Breast epithelium (tissue), 4 donors: ENCODE measurements at regions not wholly inside any gene's neighbourhood (a gene's known extent, or its start where the extent isn't known, plus 50 kb on each side); places are given as distances from the start of the nearest gene placed in this dataset.

Experiments used
- DNase-seq, 2 donors: peaks; one replicate each; pipeline ENCODE4 v3.0.0-alpha.2; 2019; ENCODE audit warnings: low spot score in 2 of 2
- H3K27ac ChIP-seq, 2 donors: fragments of 200-600 bp; sonication (generic) in 1 of 2; one replicate each; pipeline ENCODE4 v1.5.1; 2016 to 2019; ENCODE audit warnings: mild to moderate bottlenecking in 1 of 2
- H3K27me3 ChIP-seq, 2 donors: fragments of 200-600 bp; sonication (generic) in 1 of 2; one replicate each; pipeline versions ENCODE4 v1.5.1 to v1.6.0; 2017 to 2019; ENCODE audit warnings: control low read depth in 1 of 2, mild to moderate bottlenecking in 1 of 2
- H3K36me3 ChIP-seq: fragments of 200-600 bp; one replicate; pipeline ENCODE4 v1.5.1; 2019
- H3K4me1 ChIP-seq, 2 donors: fragments of 200-600 bp; sonication (generic); one replicate each; pipeline ENCODE4 v1.5.1; 2016 to 2019; ENCODE audit warnings: control low read depth in 1 of 2
- H3K4me3 ChIP-seq, 3 donors: fragments of 200-600 bp; sonication (generic); 1 replicate in 2 of 3; 2 replicates in 1 of 3; pipeline ENCODE4 v1.5.1; 2016 to 2019; ENCODE audit warnings: mild to moderate bottlenecking in 3 of 3, moderate library complexity in 2 of 3
- H3K9me3 ChIP-seq, 2 donors: fragments of 200-600 bp; sonication (generic) in 1 of 2; one replicate each; pipeline ENCODE4 v1.5.1; 2016 to 2019; ENCODE audit warnings: control low read depth in 1 of 2
- CTCF ChIP-seq, 3 donors: fragments of 450-650 bp; IDR thresholded peaks; one replicate each; pipeline ENCODE4 v1.5.1; 2016 to 2017; ENCODE audit warnings: antibody characterized with exemption in 3 of 3, mild to moderate bottlenecking in 3 of 3, moderate library complexity in 3 of 3
- POLR2A ChIP-seq: fragments of 450-650 bp; IDR thresholded peaks from one replicate; pipeline ENCODE4 v1.6.1; 2016; ENCODE audit warnings: antibody characterized with exemption, mild to moderate bottlenecking, moderate library complexity
- POLR2AphosphoS5 ChIP-seq, 3 donors: sonication (generic); formaldehyde crosslinking; IDR thresholded peaks; one replicate each; pipeline ENCODE4 v1.6.1; 2017; ENCODE audit warnings: antibody characterized with exemption in 3 of 3
- intact Hi-C: fragments of 100-400 bp; cut with DNase I; formaldehyde crosslinking; loops from one replicate; pipeline ENCODE4 v1.15.1; 2023; ENCODE audit warnings: low total_unique reads

DNA sequence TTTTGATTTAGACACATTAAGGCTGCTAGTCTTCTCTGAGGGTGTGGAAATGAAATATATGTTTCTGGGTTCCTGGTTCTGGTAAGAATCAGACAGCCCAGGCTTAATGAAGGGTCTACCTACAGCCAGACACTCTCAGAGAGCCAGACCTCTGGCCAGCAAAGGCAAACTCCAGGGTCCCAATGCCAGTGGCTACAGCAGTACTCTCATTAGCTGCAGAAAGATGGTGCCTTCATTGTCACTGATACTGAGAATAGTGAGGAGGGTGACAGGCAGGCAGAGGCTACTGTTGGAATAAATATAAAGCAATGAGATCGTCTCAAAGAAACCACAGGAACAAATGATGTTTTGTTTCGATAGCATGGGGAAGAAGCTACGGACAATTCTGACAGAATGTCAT is 437.6 kb downstream of the GPM6A start:
- Histone ChIP-seq H3K4me1 (no peaks in the 10 kb centered on the region), H3K4me3 (no peak overlapping the region), H3K36me3 (no peaks in the 10 kb centered on the region), H3K9me3 (no peaks in the 10 kb centered on the region), H3K27ac (no peak overlapping the region), H3K27me3 (no peaks in the 10 kb centered on the region)
- DNase-seq: no peak
- no peak for TF ChIP-seq CTCF (IDR thresholded peaks at IDR 0.05)
- TF ChIP-seq POLR2AphosphoS5 (IDR thresholded peaks at IDR 0.05): no peak
- no peak for TF ChIP-seq POLR2A
- intact Hi-C loops: no loop called here

GRCh38 chr4:175376287-175376977 is 435.6 kb downstream of the GPM6A start:
- Histone ChIP-seq H3K36me3 (no peaks in the 10 kb centered on the region), H3K27me3 (no peaks in the 10 kb centered on the region), H3K9me3 (no peaks in the 10 kb centered on the region), H3K27ac (no peak overlapping the region), H3K4me3 (no peak overlapping the region), H3K4me1 (no peaks in the 10 kb centered on the region)
- intact Hi-C loops: no loop called here
- no peak for TF ChIP-seq POLR2A
- no peak for TF ChIP-seq POLR2AphosphoS5 (IDR thresholded peaks at IDR 0.05)
- TF ChIP-seq CTCF (IDR thresholded peaks at IDR 0.05): no peak
- DNase-seq: no peak

- TF ChIP-seq POLR2AphosphoS5 (IDR thresholded peaks at IDR 0.05): no peak
- TF ChIP-seq CTCF (IDR thresholded peaks at IDR 0.05): no peak
- no peak for TF ChIP-seq POLR2A
These were observed 434.9 kb downstream of the GPM6A start for GRCh38 chr4:175377203-175377602.

DNA sequence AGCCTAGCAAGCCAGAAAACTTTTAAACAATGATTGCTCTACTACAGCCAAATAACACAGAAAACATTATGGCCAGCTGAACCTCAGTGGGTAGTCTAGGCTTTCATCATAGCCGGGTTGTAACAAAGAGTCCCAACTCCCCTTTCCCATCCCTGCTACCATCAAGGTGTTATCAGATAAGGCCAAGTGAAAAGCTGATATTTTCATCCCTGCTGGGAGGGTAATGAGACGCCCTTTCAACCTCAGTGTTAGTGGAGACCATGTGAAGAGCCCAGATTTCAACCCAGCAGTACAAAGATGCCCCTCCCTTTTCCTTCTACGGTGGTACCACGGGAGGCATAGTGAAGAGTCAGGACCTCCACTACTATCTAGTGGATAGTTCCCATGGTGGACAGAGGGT is 433.7 kb downstream of the GPM6A start:
- intact Hi-C loops: no loop called here
- Histone ChIP-seq H3K4me1 (no peaks in the 10 kb centered on the region), H3K4me3 (no peak overlapping the region), H3K36me3 (no peaks in the 10 kb centered on the region), H3K9me3 (no peaks in the 10 kb centered on the region), H3K27me3 (no peaks in the 10 kb centered on the region), H3K27ac (no peak overlapping the region)
- no peak for TF ChIP-seq CTCF (IDR thresholded peaks at IDR 0.05)
- TF ChIP-seq POLR2AphosphoS5 (IDR thresholded peaks at IDR 0.05): no peak
- TF ChIP-seq POLR2A: no peak
- no peak for DNase-seq

More at GRCh38 chr4:175377203-175377602, 434.9 kb downstream of the GPM6A start:
- Histone ChIP-seq H3K36me3 (no peaks in the 10 kb centered on the region), H3K9me3 (no peaks in the 10 kb centered on the region), H3K27me3 (no peaks in the 10 kb centered on the region), H3K4me1 (no peaks in the 10 kb centered on the region), H3K27ac (no peak overlapping the region), H3K4me3 (no peak overlapping the region)
- no peak for DNase-seq
- intact Hi-C loops: no loop called here

DNA sequence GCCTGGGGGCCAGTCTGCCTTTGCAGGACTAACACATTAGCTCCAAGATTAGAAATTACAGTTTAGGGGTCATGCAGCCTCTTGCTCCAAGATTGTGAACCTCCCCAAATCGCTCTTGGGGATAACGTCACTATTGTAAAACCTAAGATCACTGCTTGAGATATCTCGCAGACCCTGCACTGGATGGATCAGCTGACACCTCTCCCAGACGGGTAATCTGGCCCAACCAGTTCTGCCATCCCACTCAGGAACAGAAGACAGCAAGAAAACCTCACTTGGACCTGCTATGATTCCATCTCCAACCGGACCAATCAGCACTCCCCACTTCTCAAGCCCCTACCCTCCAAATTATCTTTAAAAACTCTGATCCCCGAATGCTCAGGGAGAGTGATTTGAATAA is 431.2 kb downstream of the GPM6A start:
- no peaks in the 10 kb centered on the region for H3K9me3 ChIP-seq
- no peak for DNase-seq
- H3K4me1 ChIP-seq: no peaks in the 10 kb centered on the region
- H3K27ac ChIP-seq: no peak overlapping the region
- H3K36me3 ChIP-seq: no peaks in the 10 kb centered on the region
- intact Hi-C loops: no loop called here
- no peaks in the 10 kb centered on the region for H3K27me3 ChIP-seq
- TF ChIP-seq CTCF (IDR thresholded peaks at IDR 0.05): no peak
- TF ChIP-seq POLR2A: no peak
- no peak for TF ChIP-seq POLR2AphosphoS5 (IDR thresholded peaks at IDR 0.05)
- no peak overlapping the region for H3K4me3 ChIP-seq
